Ovary (tissue), 3 donors: ENCODE measurements at regions not wholly inside any gene's neighbourhood (a gene's known extent, or its start where the extent isn't known, plus 50 kb on each side); places are given as distances from the start of the nearest gene placed in this dataset.

Experiments
- POLR2A ChIP-seq: fragments of 450-650 bp; IDR thresholded peaks from one replicate; pipeline ENCODE4 v1.6.1; 2017; ENCODE audit warnings: antibody characterized with exemption, mild to moderate bottlenecking, moderate library complexity
- TF ChIP-seq, protein P1 (sequence below), 3 donors: fragments of 450-650 bp in 2 of 3; fragments of 200-600 bp in 1 of 3; IDR thresholded peaks; one replicate each; pipeline versions ENCODE4 v1.5.1 to v1.8.0; 2016 to 2022; ENCODE audit warnings: antibody characterized with exemption in 3 of 3, mild to moderate bottlenecking in 1 of 3
- donor health status: DM: no; HTN: no; CAD: no.

DNA sequence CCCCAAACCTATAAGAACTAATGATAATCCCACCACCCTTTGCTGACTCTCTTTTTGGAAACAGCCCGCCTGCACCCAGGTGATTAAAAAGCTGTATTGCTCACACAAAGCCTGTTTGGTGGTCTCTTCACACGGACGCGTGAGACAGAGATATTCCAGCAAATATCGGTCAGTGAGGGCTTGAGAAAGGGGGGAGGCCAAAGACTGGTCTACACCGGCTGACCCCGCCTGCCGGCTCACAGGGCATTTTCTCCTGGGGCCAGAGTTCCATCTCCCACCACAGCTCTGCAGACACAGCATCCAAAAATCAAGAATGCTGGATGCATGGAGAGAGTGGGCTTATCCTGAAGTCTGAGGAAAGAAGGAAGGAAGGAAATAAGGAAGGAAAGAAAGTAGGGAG, 176.0 kb downstream of the SHOX start:
- TF ChIP-seq POLR2A: no peak
- TF ChIP-seq, protein P1, sequence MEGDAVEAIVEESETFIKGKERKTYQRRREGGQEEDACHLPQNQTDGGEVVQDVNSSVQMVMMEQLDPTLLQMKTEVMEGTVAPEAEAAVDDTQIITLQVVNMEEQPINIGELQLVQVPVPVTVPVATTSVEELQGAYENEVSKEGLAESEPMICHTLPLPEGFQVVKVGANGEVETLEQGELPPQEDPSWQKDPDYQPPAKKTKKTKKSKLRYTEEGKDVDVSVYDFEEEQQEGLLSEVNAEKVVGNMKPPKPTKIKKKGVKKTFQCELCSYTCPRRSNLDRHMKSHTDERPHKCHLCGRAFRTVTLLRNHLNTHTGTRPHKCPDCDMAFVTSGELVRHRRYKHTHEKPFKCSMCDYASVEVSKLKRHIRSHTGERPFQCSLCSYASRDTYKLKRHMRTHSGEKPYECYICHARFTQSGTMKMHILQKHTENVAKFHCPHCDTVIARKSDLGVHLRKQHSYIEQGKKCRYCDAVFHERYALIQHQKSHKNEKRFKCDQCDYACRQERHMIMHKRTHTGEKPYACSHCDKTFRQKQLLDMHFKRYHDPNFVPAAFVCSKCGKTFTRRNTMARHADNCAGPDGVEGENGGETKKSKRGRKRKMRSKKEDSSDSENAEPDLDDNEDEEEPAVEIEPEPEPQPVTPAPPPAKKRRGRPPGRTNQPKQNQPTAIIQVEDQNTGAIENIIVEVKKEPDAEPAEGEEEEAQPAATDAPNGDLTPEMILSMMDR (IDR thresholded peaks at IDR 0.05): no peak
